Nephron progenitor cell (in vitro differentiated cells): ENCODE measurements at regions not wholly inside any gene's neighbourhood (a gene's known extent, or its start where the extent isn't known, plus 50 kb on each side); places are given as distances from the start of the nearest gene placed in this dataset.

Experiments
- DNase-seq: peaks from one replicate; pipeline ENCODE4 v3.0.0; 2021
- H3K27ac Mint-ChIP-seq: 2 replicates; pipeline ENCODE4 v1.8.0; 2021; ENCODE audit warnings: mild to moderate bottlenecking, moderate library complexity, mixed read lengths
- H3K27me3 Mint-ChIP-seq: 2 replicates; pipeline ENCODE4 v1.8.0; 2021; ENCODE audit warnings: mild to moderate bottlenecking, low read depth, mixed read lengths; ENCODE audit not compliant: poor library complexity
- H3K36me3 Mint-ChIP-seq: 2 replicates; pipeline ENCODE4 v1.8.0; 2021; ENCODE audit warnings: low read depth, mixed read lengths
- H3K4me1 Mint-ChIP-seq: 2 replicates; pipeline ENCODE4 v1.8.0; 2021; ENCODE audit warnings: mixed read lengths
- H3K4me3 Mint-ChIP-seq: 2 replicates; pipeline ENCODE4 v1.8.0; 2021; ENCODE audit warnings: mild to moderate bottlenecking, moderate library complexity, mixed read lengths
- H3K9me3 Mint-ChIP-seq: 2 replicates; pipeline ENCODE4 v1.8.0; 2021; ENCODE audit warnings: mild to moderate bottlenecking, moderate library complexity, mixed read lengths
- CTCF ChIP-seq: fragments of 200-600 bp; sonication (generic); IDR thresholded peaks from 2 replicates; pipeline ENCODE4 v1.5.0; 2021; ENCODE audit warnings: antibody characterized with exemption

DNA sequence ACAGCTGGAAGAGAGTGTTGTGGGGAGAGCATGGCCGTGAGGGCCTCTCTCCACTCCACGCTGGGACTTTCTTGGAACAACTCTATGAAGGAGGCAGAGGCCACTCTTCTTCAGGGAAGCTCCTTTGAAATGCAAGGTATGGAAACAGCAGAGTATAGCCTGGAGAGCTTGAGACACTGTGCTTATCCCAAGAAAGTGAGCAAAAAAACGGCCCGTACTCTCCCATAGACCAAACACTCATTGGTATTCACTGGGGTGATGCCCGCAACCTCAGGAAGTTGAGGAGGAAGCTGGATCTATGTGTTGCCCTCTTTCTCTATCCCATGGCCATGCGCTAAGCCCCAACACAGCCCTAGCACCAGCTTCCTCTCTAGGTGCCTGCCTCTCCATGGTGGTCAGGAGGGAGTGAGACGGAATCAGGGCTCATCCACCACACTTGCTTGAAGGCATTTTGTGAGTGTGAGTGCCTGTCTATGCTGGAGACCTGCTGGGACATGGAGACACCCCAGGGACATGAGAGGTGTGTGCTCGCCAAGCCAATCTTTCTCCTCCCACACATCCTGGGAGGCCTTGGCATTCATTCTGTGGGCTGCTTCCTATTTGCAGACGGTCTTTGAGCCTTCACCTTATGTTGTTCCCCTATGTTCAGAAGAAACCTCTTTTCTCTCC lies 616.6 kb downstream of the IRX1 start:
- H3K36me3 Mint-ChIP-seq, result no peaks in the 10 kb centered on the region
- peaks cover 6% of the 10 kb centered on the region for H3K27me3 Mint-ChIP-seq
- H3K4me1 Mint-ChIP-seq, result peaks cover 46% of the 10 kb centered on the region
- peaks cover 7% of the 10 kb centered on the region for H3K9me3 Mint-ChIP-seq
- no peak for TF ChIP-seq CTCF
- peak overlapping the region; percentile 6 for H3K27ac Mint-ChIP-seq
- no peak overlapping the region for H3K4me3 Mint-ChIP-seq
- no peak for DNase-seq

GRCh38 chr5:4212981-4213819 lies 617.6 kb downstream of the IRX1 start:
- Mint-ChIP-seq H3K27ac (peak overlapping the region; percentile 8), H3K4me1 (peaks cover 36% of the 10 kb centered on the region), H3K4me3 (peak overlapping the region; percentile 0), H3K9me3 (peaks cover 7% of the 10 kb centered on the region), H3K36me3 (no peaks in the 10 kb centered on the region), H3K27me3 (peaks cover 6% of the 10 kb centered on the region)
- DNase-seq, result no peak
- TF ChIP-seq CTCF, result no peak

GRCh38 chr5:4215143-4215542 lies 619.5 kb downstream of the IRX1 start:
- no peak for DNase-seq
- H3K27me3 Mint-ChIP-seq, result peaks cover 3% of the 10 kb centered on the region
- peaks cover 3% of the 10 kb centered on the region for H3K9me3 Mint-ChIP-seq
- peak overlapping the region; percentile 75 for H3K27ac Mint-ChIP-seq
- H3K4me1 Mint-ChIP-seq, result peaks cover 22% of the 10 kb centered on the region
- H3K36me3 Mint-ChIP-seq, result no peaks in the 10 kb centered on the region
- no peak for TF ChIP-seq CTCF
- no peak overlapping the region for H3K4me3 Mint-ChIP-seq

GRCh38 chr5:4216142-4216541 lies 620.5 kb downstream of the IRX1 start:
- Mint-ChIP-seq H3K27ac (peak overlapping the region; percentile 74), H3K9me3 (peaks cover 3% of the 10 kb centered on the region), H3K27me3 (peaks cover 6% of the 10 kb centered on the region), H3K36me3 (no peaks in the 10 kb centered on the region), H3K4me3 (no peak overlapping the region), H3K4me1 (peaks cover 22% of the 10 kb centered on the region)
- DNase-seq, result no peak
- TF ChIP-seq CTCF, result no peak

DNA sequence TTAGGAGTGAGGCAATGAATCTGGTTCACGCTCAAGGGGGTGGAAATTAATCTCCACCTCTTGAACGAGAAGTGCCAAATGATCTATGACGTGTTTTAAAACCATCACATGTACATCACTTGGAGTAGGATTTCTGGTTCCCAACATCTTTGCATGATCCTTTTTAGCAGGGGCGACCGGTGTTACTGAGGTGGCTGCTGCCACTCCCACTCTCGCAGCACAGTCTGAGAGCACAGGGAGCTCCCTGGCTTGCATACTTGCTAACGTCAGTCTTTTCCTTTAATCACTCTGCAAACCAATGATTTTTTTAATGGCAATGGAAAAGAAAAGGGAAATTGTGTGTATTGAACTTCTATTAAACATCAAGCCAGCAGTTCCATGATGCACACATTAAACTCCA lies 624.4 kb downstream of the IRX1 start:
- no peak overlapping the region for H3K4me3 Mint-ChIP-seq
- peaks cover 12% of the 10 kb centered on the region for H3K4me1 Mint-ChIP-seq
- TF ChIP-seq CTCF, result no peak
- H3K9me3 Mint-ChIP-seq, result no peaks in the 10 kb centered on the region
- no peaks in the 10 kb centered on the region for H3K36me3 Mint-ChIP-seq
- peaks cover 6% of the 10 kb centered on the region for H3K27me3 Mint-ChIP-seq
- DNase-seq, result no peak
- no peak overlapping the region for H3K27ac Mint-ChIP-seq
